NCI-H1105 (cell line): ENCODE measurements at regions not wholly inside any gene's neighbourhood (a gene's known extent, or its start where the extent isn't known, plus 50 kb on each side); places are given as distances from the start of the nearest gene placed in this dataset.
"Not testable (repeated sequence)": the region's sequence is repeated elsewhere in the genome, so short reads cannot be mapped to it uniquely, and the experiment has no call there.

Source experiments
- DNase-seq: peaks from one replicate; lab custom pipeline; 2025; lab: John Stamatoyannopoulos, UW

DNA sequence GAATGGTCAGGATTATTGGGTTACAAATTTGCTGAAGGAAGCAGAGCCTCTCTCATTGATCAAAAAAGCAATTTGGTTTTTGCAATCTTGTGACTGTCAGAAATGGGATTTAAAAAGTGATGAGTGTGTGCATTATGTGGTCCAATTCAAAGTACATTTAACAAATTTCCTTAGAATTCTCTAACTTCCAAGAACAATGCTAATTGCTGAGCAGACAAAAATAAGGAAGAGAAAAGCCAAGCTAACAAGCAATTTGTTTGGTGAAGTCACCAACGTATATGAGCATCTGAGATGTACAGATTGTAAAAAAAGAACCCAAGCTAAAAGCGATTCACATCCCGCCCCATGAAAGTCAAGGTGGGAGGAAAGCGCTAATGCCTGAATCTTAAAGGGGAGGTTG is 1643.9 kb downstream of the CDH8 start:
- no peak for DNase-seq

GRCh38 chr16:60371591-60371990 is 1637.5 kb upstream of the GOT2 start:
- DNase-seq = no peak

DNA sequence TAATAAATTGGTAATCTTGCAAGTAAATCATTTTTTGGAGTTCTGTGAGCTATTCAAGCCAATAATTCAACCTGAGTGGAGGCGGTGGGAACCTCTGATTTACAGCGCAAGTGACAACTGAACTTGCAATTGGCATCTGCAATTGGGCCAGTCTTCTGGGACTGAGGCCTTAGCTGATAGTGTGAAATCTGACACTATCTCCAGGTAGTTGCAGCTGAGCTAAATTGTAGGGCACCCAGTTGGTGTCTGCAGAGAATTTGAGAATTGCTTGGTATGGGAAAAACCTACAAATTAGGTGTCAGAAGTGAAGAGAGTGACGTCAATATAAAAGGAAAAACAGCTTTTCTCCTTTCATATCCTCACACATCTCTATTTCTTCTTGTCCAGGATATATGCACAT is 1633.6 kb upstream of the GOT2 start:
- no peak for DNase-seq

GRCh38 chr16:60363566-60363965 is 1629.5 kb upstream of the GOT2 start:
- DNase-seq = no peak

DNA sequence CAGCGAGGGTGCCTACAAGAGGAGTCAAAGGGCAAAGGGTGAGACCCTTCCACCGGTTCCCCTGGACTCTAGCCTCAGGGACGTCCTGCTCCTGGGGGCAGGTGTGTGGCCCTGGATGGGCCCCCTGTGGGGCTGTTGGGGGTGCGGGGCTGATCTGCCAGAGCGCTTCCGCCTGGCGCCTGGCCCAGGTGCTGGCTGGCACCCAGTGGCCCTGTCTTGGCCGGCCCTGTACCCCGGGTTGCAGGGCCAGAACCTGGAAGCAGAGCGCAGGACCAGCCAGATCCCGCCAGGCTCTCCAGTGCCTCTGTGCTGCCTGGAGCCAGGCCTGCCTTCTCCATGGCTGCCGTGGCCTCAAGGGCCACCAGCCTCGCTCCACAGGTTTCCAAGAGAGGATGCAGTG is 1625.8 kb upstream of the GOT2 start:
- DNase-seq = not testable (repeated sequence)

GRCh38 chr16:60359412-60359811 is 1625.3 kb upstream of the GOT2 start:
- not testable (repeated sequence) for DNase-seq

- DNase-seq = not testable (repeated sequence)
Measured at GRCh38 chr16:60357876-60358522, 1623.9 kb upstream of the GOT2 start.

GRCh38 chr16:60346256-60346655 is 1612.1 kb upstream of the GOT2 start:
- no peak for DNase-seq

- DNase-seq = no peak
Measured at GRCh38 chr16:60337671-60338070, 1603.6 kb upstream of the GOT2 start.

GRCh38 chr16:60331168-60331567 is 1597.1 kb upstream of the GOT2 start:
- no peak for DNase-seq

DNA sequence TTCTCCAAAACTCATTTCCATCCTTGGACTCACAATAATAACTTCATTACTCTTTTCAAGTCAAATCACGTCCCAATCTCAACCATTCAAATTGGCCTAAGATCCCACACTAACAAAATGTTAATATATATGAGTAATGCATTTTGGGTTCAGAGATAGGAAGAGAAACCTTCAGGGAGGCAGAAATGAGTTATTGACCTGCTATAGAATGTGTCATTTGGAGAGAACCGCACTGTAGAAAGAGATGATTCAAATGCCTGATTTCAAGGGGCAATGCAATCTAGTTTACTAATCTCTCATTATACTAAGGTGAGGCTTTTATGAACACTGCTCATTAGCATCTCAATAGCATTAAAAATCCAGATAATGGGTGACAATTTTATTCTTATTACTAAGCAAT is 1595.0 kb upstream of the GOT2 start:
- DNase-seq = no peak

GRCh38 chr16:60328152-60328551 is 1594.0 kb upstream of the GOT2 start:
- DNase-seq = no peak

GRCh38 chr16:60318486-60318885 is 1584.4 kb upstream of the GOT2 start:
- DNase-seq = no peak

DNA sequence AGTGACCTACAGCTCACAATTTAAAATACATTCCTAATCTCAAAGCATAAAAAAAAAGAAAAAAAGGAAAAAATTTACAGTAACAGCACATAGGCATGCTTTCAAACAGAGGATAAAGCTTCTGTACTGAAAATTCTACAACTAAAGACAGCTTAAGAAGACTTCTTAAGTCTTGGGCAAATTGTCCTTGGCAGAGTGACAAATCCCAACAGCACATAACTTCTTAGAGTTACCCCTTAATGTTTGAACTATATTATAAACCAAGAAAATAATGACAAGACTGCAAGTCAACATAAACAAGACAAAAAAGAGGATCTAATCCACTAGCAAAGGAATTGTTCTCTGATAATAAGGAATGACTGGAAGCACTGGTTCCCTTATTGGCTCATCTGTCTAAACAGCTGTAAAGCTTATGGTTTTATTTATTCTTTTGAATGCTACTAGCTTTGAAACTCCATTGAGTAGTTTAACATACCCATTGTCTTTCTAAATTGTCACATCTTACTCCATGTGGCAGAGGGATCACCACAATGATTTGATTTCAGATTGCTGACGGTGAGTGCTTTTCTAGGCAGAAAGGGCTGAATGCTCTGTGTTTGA is 1576.8 kb upstream of the GOT2 start:
- no peak for DNase-seq

- DNase-seq = no peak
Measured at GRCh38 chr16:60304720-60305119, 1570.6 kb upstream of the GOT2 start.

- DNase-seq = no peak
Measured at GRCh38 chr16:60304066-60304465, 1570.0 kb upstream of the GOT2 start.

DNA sequence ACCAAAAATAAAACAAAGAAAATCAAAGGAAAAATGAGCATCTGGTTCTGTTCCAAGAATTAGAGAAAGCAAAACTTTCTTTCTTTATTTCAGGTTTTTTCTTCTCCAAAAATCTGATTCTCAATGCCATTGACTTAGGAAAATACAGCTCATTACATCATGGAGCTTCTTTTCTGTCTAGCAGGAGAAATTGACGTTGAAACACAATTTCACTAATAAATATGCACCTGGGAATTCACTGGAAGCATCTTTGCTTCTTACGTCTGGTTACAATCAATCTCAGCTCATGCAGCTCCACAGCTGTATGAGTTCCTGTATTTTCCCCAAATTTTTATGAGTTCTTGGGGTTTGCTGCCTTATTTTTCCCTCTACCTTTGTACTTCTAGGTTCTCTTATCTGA is 1568.6 kb upstream of the GOT2 start:
- no peak for DNase-seq

GRCh38 chr16:60302261-60302660 is 1568.1 kb upstream of the GOT2 start:
- no peak for DNase-seq

DNA sequence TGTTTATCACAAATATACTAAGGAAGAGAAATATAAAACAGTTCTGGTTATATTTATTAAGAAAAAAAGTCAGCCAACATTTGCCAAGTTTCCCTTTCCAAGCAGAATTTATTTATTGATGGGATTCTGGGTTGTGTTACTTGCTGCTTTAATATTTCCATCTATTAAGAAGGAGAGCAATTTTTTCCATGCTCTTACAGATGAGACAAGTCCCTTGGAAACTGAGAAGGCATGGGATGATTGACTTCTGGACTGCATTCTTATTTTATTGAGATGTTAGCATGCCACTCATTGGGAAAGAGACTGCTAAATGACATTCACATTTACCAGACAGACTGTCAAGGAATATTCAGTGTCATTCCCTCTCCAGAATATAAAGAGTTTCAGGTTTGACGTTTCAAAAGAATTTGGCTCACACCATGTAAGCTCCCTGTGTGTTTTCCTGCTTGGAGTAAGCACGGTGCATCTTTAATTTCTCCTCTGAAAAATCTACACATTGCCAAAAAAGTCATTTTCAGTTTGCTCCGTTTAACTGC is 1565.2 kb upstream of the GOT2 start:
- DNase-seq = no peak

GRCh38 chr16:60295451-60295850 is 1561.3 kb upstream of the GOT2 start:
- no peak for DNase-seq

DNA sequence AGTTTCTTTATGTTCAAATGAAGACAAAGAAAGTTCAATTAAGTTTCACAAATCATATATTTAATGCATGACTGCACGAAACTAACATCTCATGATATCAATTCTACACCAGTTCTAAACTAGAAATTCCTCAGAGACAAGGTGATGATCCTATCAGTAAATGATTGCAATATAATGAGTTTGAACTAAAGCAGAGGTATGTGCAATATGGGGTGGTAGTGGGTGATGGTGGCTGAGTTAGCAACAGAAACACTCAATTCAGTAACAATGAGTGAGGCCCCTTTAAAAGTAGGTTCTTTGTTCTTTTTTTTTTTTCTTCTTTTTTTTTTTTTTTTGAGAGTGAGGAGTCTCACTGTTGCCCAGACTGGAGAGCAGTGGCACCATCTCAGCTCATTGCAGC is 1551.7 kb upstream of the GOT2 start:
- DNase-seq = no peak

DNA sequence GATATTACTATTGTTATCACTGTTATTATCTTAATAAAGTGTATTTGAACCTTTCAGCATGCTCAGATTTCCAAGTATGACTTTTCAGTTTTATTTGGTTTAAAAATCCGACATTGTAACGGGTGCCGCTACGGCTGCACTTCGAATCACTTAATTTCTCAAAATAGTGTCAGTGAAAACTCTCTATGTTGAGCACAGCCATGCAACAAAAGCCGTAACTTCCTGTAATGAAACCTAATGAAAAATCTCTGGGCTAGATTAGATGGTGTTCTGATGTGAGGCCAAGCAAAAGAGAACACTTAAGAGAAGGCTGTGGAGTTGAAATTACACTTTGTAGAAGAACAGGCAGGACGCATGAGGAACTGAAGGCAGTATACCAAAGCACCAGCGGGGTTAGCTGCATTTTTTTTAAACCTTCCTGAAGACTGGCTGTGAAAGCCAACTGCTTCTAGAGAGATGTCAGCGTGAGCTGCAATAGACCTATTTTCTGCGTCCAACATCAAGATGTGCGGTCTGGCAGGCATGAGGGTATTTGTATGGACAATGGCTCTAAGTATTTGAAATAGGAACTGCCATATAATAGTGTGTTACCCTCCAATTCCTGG is 1545.0 kb upstream of the GOT2 start:
- DNase-seq = no peak

DNA sequence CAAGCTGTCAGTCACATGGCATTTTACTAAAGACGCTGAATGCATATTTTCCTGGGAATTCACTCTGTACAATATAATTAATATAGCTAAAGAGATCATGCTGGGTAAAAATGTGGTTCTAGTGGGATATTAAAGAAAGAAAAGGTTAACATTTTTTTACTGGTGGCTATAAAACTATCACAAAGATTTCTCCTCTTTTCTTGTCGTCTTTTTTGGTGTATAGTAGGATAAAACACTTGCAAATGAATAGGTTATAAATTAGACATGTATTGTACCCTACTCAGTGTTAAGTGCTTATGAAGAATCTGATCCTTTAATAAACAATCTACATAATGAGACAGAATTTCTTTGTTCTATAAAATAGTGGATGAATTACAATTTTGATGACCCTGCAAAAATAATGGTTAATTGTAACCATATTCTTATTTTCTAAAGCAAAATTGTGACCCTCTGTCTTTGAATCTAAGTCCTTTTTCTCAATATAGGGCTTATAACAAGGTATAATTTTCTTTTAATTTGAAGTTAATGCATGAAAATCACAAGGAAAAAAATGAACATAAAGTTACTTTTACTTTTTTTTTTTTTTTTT is 1540.4 kb upstream of the GOT2 start:
- no peak for DNase-seq
